ENCODE measurements at regions not wholly inside any gene's neighbourhood (a gene's known extent, or its start where the extent isn't known, plus 50 kb on each side); places are given as distances from the start of the nearest gene placed in this dataset.

DNA sequence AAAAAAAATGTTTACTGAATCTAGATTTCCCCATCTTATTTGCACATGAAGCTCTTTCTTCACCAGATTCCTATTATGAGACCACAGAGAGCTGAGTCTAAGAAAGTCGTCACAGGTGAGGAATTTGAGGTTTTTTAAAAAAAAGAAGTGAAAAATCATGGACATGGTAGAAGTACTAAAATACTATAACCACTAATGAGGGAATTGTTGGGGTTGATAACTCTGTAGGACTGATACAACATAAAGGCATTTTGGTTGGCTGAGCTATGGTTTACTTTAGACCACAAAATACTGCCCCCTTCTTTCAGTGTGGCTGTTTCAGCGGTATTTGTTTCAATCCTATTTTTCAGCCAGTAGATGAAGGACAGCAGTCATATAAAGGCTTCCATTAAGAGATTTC, 1111.3 kb downstream of the TYW1 start:
- no peak overlapping the region for H3K4me3 ChIP-seq (ENCODE audit: control insufficient read depth, low read depth, low read length)
- TF ChIP-seq, protein P1, sequence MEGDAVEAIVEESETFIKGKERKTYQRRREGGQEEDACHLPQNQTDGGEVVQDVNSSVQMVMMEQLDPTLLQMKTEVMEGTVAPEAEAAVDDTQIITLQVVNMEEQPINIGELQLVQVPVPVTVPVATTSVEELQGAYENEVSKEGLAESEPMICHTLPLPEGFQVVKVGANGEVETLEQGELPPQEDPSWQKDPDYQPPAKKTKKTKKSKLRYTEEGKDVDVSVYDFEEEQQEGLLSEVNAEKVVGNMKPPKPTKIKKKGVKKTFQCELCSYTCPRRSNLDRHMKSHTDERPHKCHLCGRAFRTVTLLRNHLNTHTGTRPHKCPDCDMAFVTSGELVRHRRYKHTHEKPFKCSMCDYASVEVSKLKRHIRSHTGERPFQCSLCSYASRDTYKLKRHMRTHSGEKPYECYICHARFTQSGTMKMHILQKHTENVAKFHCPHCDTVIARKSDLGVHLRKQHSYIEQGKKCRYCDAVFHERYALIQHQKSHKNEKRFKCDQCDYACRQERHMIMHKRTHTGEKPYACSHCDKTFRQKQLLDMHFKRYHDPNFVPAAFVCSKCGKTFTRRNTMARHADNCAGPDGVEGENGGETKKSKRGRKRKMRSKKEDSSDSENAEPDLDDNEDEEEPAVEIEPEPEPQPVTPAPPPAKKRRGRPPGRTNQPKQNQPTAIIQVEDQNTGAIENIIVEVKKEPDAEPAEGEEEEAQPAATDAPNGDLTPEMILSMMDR (IDR thresholded peaks at IDR 0.05; ENCODE audit: control insufficient read depth, insufficient read depth, low read depth, low read length, missing control alignments) = no peak
- DNase-seq (ENCODE audit: low read depth) = no peak

- H3K4me3 ChIP-seq (ENCODE audit: control insufficient read depth, low read depth, low read length) = no peak overlapping the region
- no peak for DNase-seq (ENCODE audit: low read depth)
- TF ChIP-seq, protein P1 (IDR thresholded peaks at IDR 0.05; ENCODE audit: control insufficient read depth, insufficient read depth, low read depth, low read length, missing control alignments) = no peak
Measured at GRCh38 chr7:68109299-68109698, 1112.7 kb downstream of the TYW1 start.

DNA sequence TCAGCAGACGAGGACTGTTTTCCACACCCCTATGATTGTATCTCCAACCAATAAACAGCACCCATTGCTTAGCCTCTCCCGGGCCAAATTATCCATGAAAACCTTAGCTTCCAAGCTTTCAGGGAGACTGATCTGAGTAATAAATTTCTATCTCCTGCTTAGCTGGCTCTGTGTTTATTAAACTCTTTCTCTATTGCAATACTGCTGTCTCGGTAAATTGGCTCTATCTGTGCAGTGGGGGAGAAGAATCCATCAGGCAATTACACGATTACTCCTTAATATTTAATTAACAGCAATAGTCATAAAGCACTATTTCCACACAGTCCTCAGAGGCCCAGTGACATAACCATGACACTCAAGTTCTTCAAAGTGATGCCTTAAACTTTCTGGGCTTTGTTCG, 1122.8 kb downstream of the TYW1 start:
- H3K4me3 ChIP-seq (ENCODE audit: control insufficient read depth, low read depth, low read length) = no peak overlapping the region
- TF ChIP-seq, protein P1 (IDR thresholded peaks at IDR 0.05; ENCODE audit: control insufficient read depth, insufficient read depth, low read depth, low read length, missing control alignments) = no peak
- DNase-seq (ENCODE audit: low read depth) = no peak

DNA sequence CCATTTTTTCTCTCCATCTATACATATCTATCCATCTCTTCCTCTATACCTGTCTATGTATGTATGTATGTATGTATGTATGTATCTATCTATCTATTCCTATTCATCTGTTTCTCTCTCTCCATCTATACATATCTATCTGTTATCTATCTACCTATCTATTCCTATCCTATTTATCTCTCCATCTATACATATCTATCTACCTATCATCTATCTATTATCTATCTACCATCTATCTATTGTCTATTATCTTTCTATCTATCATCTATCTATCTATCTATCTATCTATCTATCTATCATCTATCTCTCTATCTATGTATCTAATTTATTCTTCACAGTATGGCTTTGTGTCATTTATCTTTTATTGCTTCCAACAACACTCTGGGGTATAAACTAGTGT, 1124.4 kb downstream of the TYW1 start:
- no peak for DNase-seq (ENCODE audit: low read depth)
- H3K4me3 ChIP-seq (ENCODE audit: control insufficient read depth, low read depth, low read length) = no peak overlapping the region
- TF ChIP-seq, protein P1 (IDR thresholded peaks at IDR 0.05; ENCODE audit: control insufficient read depth, insufficient read depth, low read depth, low read length, missing control alignments) = no peak

DNA sequence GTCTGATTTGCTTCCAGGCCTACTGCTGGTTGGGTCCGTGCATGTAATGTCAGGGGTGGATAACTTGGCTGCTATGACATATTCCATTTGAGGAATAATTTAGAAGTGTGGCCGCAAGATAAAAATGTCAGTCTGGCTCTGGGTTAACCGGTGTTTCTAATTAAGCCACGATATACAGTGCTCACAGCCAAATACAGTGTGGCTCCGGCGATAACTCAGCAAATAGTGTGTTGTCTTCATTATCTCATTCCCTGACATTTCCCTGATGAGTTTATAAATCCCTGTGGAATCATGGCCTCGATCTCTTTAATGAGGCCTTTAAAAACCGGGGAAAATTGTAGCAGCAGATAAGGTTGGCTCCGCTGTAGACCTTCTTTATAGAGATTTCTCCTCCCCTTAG, 1125.0 kb downstream of the TYW1 start:
- no peak overlapping the region for H3K4me3 ChIP-seq (ENCODE audit: control insufficient read depth, low read depth, low read length)
- DNase-seq (ENCODE audit: low read depth) = no peak
- TF ChIP-seq, protein P1 (IDR thresholded peaks at IDR 0.05; ENCODE audit: control insufficient read depth, insufficient read depth, low read depth, low read length, missing control alignments) = no peak

DNA sequence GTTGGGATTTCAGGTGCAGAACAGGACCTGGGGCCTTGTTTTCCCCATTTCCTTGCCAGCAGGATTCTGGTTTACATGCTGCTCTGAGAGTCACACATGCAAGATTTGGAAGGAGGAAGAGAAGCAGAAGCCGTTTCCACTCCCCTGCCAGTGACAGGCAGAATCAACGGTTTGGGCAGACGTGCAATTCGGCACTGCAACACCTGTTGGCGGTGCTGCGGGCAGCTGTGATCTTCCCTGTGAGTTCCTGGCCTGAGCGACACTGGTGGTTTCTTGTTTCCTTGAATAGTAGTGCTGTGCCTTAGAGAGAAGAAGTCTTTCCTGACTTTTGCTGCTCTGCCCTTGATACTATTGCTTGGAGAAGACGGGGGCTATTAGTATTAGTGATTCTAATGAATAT, 1126.2 kb downstream of the TYW1 start:
- DNase-seq (ENCODE audit: low read depth) = no peak
- no peak overlapping the region for H3K4me3 ChIP-seq (ENCODE audit: control insufficient read depth, low read depth, low read length)
- TF ChIP-seq, protein P1 (IDR thresholded peaks at IDR 0.05; ENCODE audit: control insufficient read depth, insufficient read depth, low read depth, low read length, missing control alignments) = no peak

- no peak for DNase-seq (ENCODE audit: low read depth)
- H3K4me3 ChIP-seq (ENCODE audit: control insufficient read depth, low read depth, low read length) = no peak overlapping the region
- TF ChIP-seq, protein P1 (IDR thresholded peaks at IDR 0.05; ENCODE audit: control insufficient read depth, insufficient read depth, low read depth, low read length, missing control alignments) = no peak
Measured at GRCh38 chr7:68125168-68125567, 1128.5 kb downstream of the TYW1 start.
